ENCODE measurements at regions not wholly inside any gene's neighbourhood (a gene's known extent, or its start where the extent isn't known, plus 50 kb on each side); places are given as distances from the start of the nearest gene placed in this dataset.

- Histone ChIP-seq H3K27ac (ENCODE audit: low read depth, low read length, severe bottlenecking) (no peak overlapping the region), H3K36me3 (ENCODE audit: control insufficient read depth, insufficient read depth, low read length) (no peaks in the 10 kb centered on the region), H3K4me1 (ENCODE audit: control insufficient read depth, insufficient read depth, low read length, poor library complexity, severe bottlenecking) (no peaks in the 10 kb centered on the region), H3K9me3 (ENCODE audit: control insufficient read depth, low read length) (no peaks in the 10 kb centered on the region), H3K4me3 (ENCODE audit: extremely low read depth, insufficient read depth, low read length, poor library complexity, severe bottlenecking) (no peak overlapping the region)
- no CpG with 5 or more reads among the region's 1 CpG for WGBS, 2 experiments (ENCODE audit: insufficient coverage in 2 of 2)
Observed at GRCh38 chr1:81155131-81155530, 645.6 kb upstream of the ADGRL2 start.

- Histone ChIP-seq H3K4me1 (ENCODE audit: control insufficient read depth, insufficient read depth, low read length, poor library complexity, severe bottlenecking) (no peaks in the 10 kb centered on the region), H3K9me3 (ENCODE audit: control insufficient read depth, low read length) (no peaks in the 10 kb centered on the region), H3K4me3 (ENCODE audit: extremely low read depth, insufficient read depth, low read length, poor library complexity, severe bottlenecking) (no peak overlapping the region), H3K27ac (ENCODE audit: low read depth, low read length, severe bottlenecking) (no peak overlapping the region), H3K36me3 (ENCODE audit: control insufficient read depth, insufficient read depth, low read length) (no peaks in the 10 kb centered on the region)
- WGBS, 2 experiments (ENCODE audit: insufficient coverage in 2 of 2) = 70% methylated on average over 1 of the region's 1 CpG; no CpG with 5 or more reads in 1 of the 2 experiments
Observed at GRCh38 chr1:81151206-81151605, 649.5 kb upstream of the ADGRL2 start.

- Histone ChIP-seq H3K27ac (ENCODE audit: low read depth, low read length, severe bottlenecking) (no peak overlapping the region), H3K9me3 (ENCODE audit: control insufficient read depth, low read length) (no peaks in the 10 kb centered on the region), H3K4me3 (ENCODE audit: extremely low read depth, insufficient read depth, low read length, poor library complexity, severe bottlenecking) (no peak overlapping the region), H3K4me1 (ENCODE audit: control insufficient read depth, insufficient read depth, low read length, poor library complexity, severe bottlenecking) (no peaks in the 10 kb centered on the region), H3K36me3 (ENCODE audit: control insufficient read depth, insufficient read depth, low read length) (no peaks in the 10 kb centered on the region)
- WGBS, 2 experiments (ENCODE audit: insufficient coverage in 2 of 2) = 100% methylated on average over 1 of the region's 2 CpGs
Observed at GRCh38 chr1:81149649-81150325, 650.9 kb upstream of the ADGRL2 start.

- WGBS, 2 experiments (ENCODE audit: insufficient coverage in 2 of 2) = 73 to 83% methylated on average over 2 of the region's 4 CpGs
- Histone ChIP-seq H3K36me3 (ENCODE audit: control insufficient read depth, insufficient read depth, low read length) (no peaks in the 10 kb centered on the region), H3K4me1 (ENCODE audit: control insufficient read depth, insufficient read depth, low read length, poor library complexity, severe bottlenecking) (no peaks in the 10 kb centered on the region)
Observed at GRCh38 chr1:81144240-81144825, 656.4 kb upstream of the ADGRL2 start.

GRCh38 chr1:81142099-81142826 lies 658.5 kb upstream of the ADGRL2 start:
- Histone ChIP-seq H3K4me1 (ENCODE audit: control insufficient read depth, insufficient read depth, low read length, poor library complexity, severe bottlenecking) (no peaks in the 10 kb centered on the region), H3K4me3 (ENCODE audit: extremely low read depth, insufficient read depth, low read length, poor library complexity, severe bottlenecking) (no peak overlapping the region), H3K9me3 (ENCODE audit: control insufficient read depth, low read length) (no peaks in the 10 kb centered on the region), H3K36me3 (ENCODE audit: control insufficient read depth, insufficient read depth, low read length) (no peaks in the 10 kb centered on the region), H3K27ac (ENCODE audit: low read depth, low read length, severe bottlenecking) (no peak overlapping the region)
- WGBS, 2 experiments (ENCODE audit: insufficient coverage in 2 of 2) = no CpG with 5 or more reads among the region's 1 CpG

More at GRCh38 chr1:81144240-81144825, 656.4 kb upstream of the ADGRL2 start:
- no peaks in the 10 kb centered on the region for H3K9me3 ChIP-seq (ENCODE audit: control insufficient read depth, low read length)
- no peak overlapping the region for H3K27ac ChIP-seq (ENCODE audit: low read depth, low read length, severe bottlenecking)
- H3K4me3 ChIP-seq (ENCODE audit: extremely low read depth, insufficient read depth, low read length, poor library complexity, severe bottlenecking) = no peak overlapping the region

- H3K27ac ChIP-seq (ENCODE audit: low read depth, low read length, severe bottlenecking) = no peak overlapping the region
- no peak overlapping the region for H3K4me3 ChIP-seq (ENCODE audit: extremely low read depth, insufficient read depth, low read length, poor library complexity, severe bottlenecking)
- no peaks in the 10 kb centered on the region for H3K36me3 ChIP-seq (ENCODE audit: control insufficient read depth, insufficient read depth, low read length)
- H3K9me3 ChIP-seq (ENCODE audit: control insufficient read depth, low read length) = no peaks in the 10 kb centered on the region
- WGBS, 2 experiments (ENCODE audit: insufficient coverage in 2 of 2) = 79 to 85% methylated on average over 3 to 5 of the region's 6 CpGs
- no peaks in the 10 kb centered on the region for H3K4me1 ChIP-seq (ENCODE audit: control insufficient read depth, insufficient read depth, low read length, poor library complexity, severe bottlenecking)
Observed at GRCh38 chr1:81135524-81135923, 665.2 kb upstream of the ADGRL2 start.

GRCh38 chr1:81129776-81130175 lies 671.0 kb upstream of the ADGRL2 start:
- H3K9me3 ChIP-seq (ENCODE audit: control insufficient read depth, low read length) = no peaks in the 10 kb centered on the region
- WGBS, 2 experiments (ENCODE audit: insufficient coverage in 2 of 2) = 87 to 92% methylated on average over 3 of the region's 3 CpGs
- no peak overlapping the region for H3K4me3 ChIP-seq (ENCODE audit: extremely low read depth, insufficient read depth, low read length, poor library complexity, severe bottlenecking)
- no peak overlapping the region for H3K27ac ChIP-seq (ENCODE audit: low read depth, low read length, severe bottlenecking)
- H3K4me1 ChIP-seq (ENCODE audit: control insufficient read depth, insufficient read depth, low read length, poor library complexity, severe bottlenecking) = no peaks in the 10 kb centered on the region
- H3K36me3 ChIP-seq (ENCODE audit: control insufficient read depth, insufficient read depth, low read length) = no peaks in the 10 kb centered on the region

- H3K36me3 ChIP-seq (ENCODE audit: control insufficient read depth, insufficient read depth, low read length) = no peaks in the 10 kb centered on the region
- no peak overlapping the region for H3K27ac ChIP-seq (ENCODE audit: low read depth, low read length, severe bottlenecking)
- H3K4me3 ChIP-seq (ENCODE audit: extremely low read depth, insufficient read depth, low read length, poor library complexity, severe bottlenecking) = no peak overlapping the region
- H3K9me3 ChIP-seq (ENCODE audit: control insufficient read depth, low read length) = no peaks in the 10 kb centered on the region
- WGBS, 2 experiments (ENCODE audit: insufficient coverage in 2 of 2) = 89 to 100% methylated on average over 2 of the region's 4 CpGs
- no peaks in the 10 kb centered on the region for H3K4me1 ChIP-seq (ENCODE audit: control insufficient read depth, insufficient read depth, low read length, poor library complexity, severe bottlenecking)
Observed at GRCh38 chr1:81129366-81129765, 671.4 kb upstream of the ADGRL2 start.

GRCh38 chr1:81128079-81128478 lies 672.7 kb upstream of the ADGRL2 start:
- WGBS, 2 experiments (ENCODE audit: insufficient coverage in 2 of 2) = no CpG with 5 or more reads among the region's 1 CpG
- Histone ChIP-seq H3K4me3 (ENCODE audit: extremely low read depth, insufficient read depth, low read length, poor library complexity, severe bottlenecking) (no peak overlapping the region), H3K27ac (ENCODE audit: low read depth, low read length, severe bottlenecking) (no peak overlapping the region), H3K9me3 (ENCODE audit: control insufficient read depth, low read length) (no peaks in the 10 kb centered on the region), H3K4me1 (ENCODE audit: control insufficient read depth, insufficient read depth, low read length, poor library complexity, severe bottlenecking) (no peaks in the 10 kb centered on the region), H3K36me3 (ENCODE audit: control insufficient read depth, insufficient read depth, low read length) (no peaks in the 10 kb centered on the region)

- Histone ChIP-seq H3K9me3 (ENCODE audit: control insufficient read depth, low read length) (no peaks in the 10 kb centered on the region), H3K27ac (ENCODE audit: low read depth, low read length, severe bottlenecking) (no peak overlapping the region), H3K4me3 (ENCODE audit: extremely low read depth, insufficient read depth, low read length, poor library complexity, severe bottlenecking) (no peak overlapping the region), H3K4me1 (ENCODE audit: control insufficient read depth, insufficient read depth, low read length, poor library complexity, severe bottlenecking) (no peaks in the 10 kb centered on the region), H3K36me3 (ENCODE audit: control insufficient read depth, insufficient read depth, low read length) (no peaks in the 10 kb centered on the region)
- WGBS, 2 experiments (ENCODE audit: insufficient coverage in 2 of 2) = 82 to 91% methylated on average over 3 of the region's 3 CpGs
Observed at GRCh38 chr1:81126989-81127581, 673.6 kb upstream of the ADGRL2 start.
